ENCODE measurements at regions not wholly inside any gene's neighbourhood (a gene's known extent, or its start where the extent isn't known, plus 50 kb on each side); places are given as distances from the start of the nearest gene placed in this dataset.
A peak's percentile ranks its signal among the peaks of the same experiment; 100 is the strongest.

DNA sequence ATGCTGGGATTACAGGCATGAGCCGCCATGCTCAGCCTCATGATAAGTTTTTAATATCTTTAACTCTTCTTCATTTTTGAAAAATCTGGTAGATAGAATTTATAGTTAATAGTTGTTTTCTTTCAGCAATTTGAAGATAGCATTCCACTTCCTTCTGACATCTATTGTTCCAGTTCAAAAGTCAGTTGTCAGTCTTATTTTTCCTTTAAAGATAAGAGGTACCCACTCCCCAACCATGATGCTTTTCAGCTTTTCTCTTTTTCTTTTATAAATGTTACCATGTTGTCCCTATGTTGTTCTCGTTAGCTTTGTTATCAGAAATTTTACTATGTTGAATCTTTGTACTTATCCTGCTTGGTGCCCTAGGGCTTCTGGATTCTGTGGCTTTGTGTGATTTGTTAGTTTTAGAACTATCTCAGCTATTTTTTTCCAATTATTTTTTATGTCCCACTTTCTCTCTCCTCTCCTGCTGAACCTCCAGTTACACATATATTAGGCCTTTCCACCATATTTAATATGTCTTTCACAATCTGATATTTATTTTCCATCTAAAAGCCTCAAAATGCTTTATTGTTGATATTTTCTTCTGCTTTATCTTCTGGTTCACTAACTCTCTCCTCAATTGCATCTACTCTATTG lies 181.6 kb upstream of the FOXN3 start:
- Histone ChIP-seq H3K4me1 (peaks cover 1% of the 10 kb centered on the region), H3K4me3 (no peak overlapping the region), H3K36me3 (ENCODE audit: insufficient read depth in 1 of 2, low read depth in 1 of 2) (no peaks in the 10 kb centered on the region), H3K27ac (no peak overlapping the region), H3K9me3 (peaks cover 27% of the 10 kb centered on the region), H3K27me3 (ENCODE audit: insufficient read depth in 3 of 3, low read length in 2 of 3) (no peaks in the 10 kb centered on the region)
- WGBS, 3 donors = 96 to 100% (median 96%) methylated on average over 2 of the region's 2 CpGs
- intact Hi-C loops (cut with DNase I) = no loop called here
- DNase-seq (no peak), ATAC-seq (no peak)
- TF ChIP-seq, protein P1, sequence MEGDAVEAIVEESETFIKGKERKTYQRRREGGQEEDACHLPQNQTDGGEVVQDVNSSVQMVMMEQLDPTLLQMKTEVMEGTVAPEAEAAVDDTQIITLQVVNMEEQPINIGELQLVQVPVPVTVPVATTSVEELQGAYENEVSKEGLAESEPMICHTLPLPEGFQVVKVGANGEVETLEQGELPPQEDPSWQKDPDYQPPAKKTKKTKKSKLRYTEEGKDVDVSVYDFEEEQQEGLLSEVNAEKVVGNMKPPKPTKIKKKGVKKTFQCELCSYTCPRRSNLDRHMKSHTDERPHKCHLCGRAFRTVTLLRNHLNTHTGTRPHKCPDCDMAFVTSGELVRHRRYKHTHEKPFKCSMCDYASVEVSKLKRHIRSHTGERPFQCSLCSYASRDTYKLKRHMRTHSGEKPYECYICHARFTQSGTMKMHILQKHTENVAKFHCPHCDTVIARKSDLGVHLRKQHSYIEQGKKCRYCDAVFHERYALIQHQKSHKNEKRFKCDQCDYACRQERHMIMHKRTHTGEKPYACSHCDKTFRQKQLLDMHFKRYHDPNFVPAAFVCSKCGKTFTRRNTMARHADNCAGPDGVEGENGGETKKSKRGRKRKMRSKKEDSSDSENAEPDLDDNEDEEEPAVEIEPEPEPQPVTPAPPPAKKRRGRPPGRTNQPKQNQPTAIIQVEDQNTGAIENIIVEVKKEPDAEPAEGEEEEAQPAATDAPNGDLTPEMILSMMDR (IDR thresholded peaks at IDR 0.05) = no peak

DNA sequence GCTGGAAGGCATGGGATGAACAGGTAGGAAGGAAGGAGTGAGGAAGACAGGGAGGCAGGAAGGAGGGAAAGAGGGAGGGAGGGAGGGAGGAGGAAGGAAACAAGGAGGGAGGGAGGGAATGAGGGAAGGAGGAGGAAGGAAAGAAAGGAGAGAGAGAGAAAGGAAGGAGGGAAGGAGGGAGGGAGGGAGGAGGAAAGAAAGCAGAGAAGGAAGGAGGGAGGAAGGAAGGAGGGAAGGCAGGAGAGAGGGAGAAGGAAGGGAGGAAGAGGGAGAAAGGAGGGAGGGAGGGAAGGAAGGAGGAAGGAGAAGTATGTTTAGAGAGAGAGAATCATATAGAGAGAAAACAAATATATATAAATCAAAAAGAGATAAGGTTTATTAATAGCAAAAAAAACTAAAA lies 175.9 kb upstream of the FOXN3 start:
- Histone ChIP-seq H3K9me3 (peaks cover 8% of the 10 kb centered on the region), H3K4me1 (peaks cover 5% of the 10 kb centered on the region), H3K27ac (no peak overlapping the region), H3K36me3 (ENCODE audit: insufficient read depth in 1 of 2, low read depth in 1 of 2) (no peaks in the 10 kb centered on the region), H3K4me3 (no peak overlapping the region), H3K27me3 (ENCODE audit: insufficient read depth in 3 of 3, low read length in 2 of 3) (no peaks in the 10 kb centered on the region)
- TF ChIP-seq, protein P1 (IDR thresholded peaks at IDR 0.05) = no peak
- intact Hi-C loops (cut with DNase I) = no loop called here
- no peak for ATAC-seq
- DNase-seq = no peak

DNA sequence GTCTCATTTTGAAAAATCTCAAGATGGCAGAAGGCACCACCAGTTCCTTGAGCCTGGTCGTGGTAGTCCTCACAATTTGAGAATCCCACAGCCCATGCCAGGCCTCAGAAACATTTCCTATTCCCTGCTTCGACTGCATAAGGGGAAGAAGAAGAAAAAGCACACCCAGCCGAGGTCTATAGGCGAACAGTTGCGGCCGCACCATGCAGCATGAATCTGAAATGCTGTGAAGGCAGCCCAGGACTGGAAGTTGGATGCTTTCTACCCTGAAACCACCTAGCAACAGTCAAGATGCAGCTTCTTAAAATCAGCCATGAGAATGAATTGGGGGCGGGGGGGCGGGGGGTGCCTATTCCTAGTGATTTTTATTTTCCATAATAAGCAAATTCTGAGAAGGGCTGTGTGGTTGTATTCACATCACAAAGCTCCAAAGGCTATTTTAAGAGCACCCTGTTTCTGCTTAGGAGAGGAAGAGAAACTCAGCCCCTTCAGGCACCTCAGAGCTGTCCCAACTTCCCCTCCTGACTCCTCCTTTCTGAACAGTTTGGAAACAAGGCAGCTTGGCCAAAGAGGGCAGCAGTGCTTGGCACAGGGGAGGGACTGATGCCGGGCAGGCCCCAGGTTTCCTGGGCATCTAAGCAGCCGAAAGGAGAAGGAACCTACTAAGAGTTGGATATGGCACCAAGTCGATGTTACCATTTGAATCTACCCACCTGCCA lies 172.5 kb upstream of the FOXN3 start:
- Histone ChIP-seq H3K4me3 (no peak overlapping the region), H3K36me3 (ENCODE audit: insufficient read depth in 1 of 2, low read depth in 1 of 2) (no peaks in the 10 kb centered on the region), H3K4me1 (peaks cover 5% of the 10 kb centered on the region), H3K27ac (no peak overlapping the region), H3K27me3 (ENCODE audit: insufficient read depth in 3 of 3, low read length in 2 of 3) (no peaks in the 10 kb centered on the region), H3K9me3 (no peaks in the 10 kb centered on the region)
- ATAC-seq (peak in 1 of 4 donors; percentile 31), DNase-seq (no peak)
- WGBS, 3 donors = 84 to 87% (median 85%) methylated on average over 11 of the region's 11 CpGs
- intact Hi-C loops (cut with DNase I) = no loop called here
- TF ChIP-seq, protein P1 (IDR thresholded peaks at IDR 0.05) = no peak

DNA sequence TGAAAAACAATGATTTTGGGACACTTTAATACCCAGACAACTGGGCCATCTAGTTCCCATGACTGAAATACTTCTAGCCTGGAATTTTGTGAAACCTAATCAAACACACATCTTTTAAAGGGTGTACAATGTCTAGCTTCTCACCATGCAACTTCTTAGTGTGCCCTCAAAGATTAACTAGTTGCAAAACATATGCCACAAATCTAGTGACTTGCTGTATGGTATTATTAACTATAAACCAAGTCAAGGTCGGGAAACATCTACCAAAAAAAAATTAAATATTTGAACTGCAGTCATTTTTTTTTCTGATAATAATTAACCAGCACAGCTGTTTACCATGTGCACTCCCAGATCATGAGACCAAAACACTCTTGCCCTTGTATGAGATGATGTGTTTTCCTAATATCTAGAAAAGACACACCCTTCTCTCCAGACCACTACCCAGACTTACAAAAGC lies 171.8 kb upstream of the FOXN3 start:
- Histone ChIP-seq H3K27me3 (ENCODE audit: insufficient read depth in 3 of 3, low read length in 2 of 3) (no peaks in the 10 kb centered on the region), H3K4me3 (no peak overlapping the region), H3K36me3 (ENCODE audit: insufficient read depth in 1 of 2, low read depth in 1 of 2) (no peaks in the 10 kb centered on the region), H3K4me1 (peaks cover 5% of the 10 kb centered on the region), H3K27ac (no peak overlapping the region), H3K9me3 (no peaks in the 10 kb centered on the region)
- intact Hi-C loops (cut with DNase I) = no loop called here
- no peak for DNase-seq
- ATAC-seq = no peak
- TF ChIP-seq, protein P1 (IDR thresholded peaks at IDR 0.05) = no peak
- WGBS, 3 donors = 55 to 82% (median 59%) methylated on average over 1 of the region's 1 CpG

Measured in psoas muscle (tissue), 7 donors.